Suprapubic skin (tissue), 4 donors: ENCODE measurements at regions not wholly inside any gene's neighbourhood (a gene's known extent, or its start where the extent isn't known, plus 50 kb on each side); places are given as distances from the start of the nearest gene placed in this dataset.

Experiments used
- EP300 ChIP-seq: sonication (generic); formaldehyde crosslinking; IDR thresholded peaks from one replicate; pipeline ENCODE4 v1.6.1; 2017; ENCODE audit warnings: antibody characterized with exemption
- POLR2A ChIP-seq, 2 donors: fragments of 450-650 bp; IDR thresholded peaks; one replicate each; pipeline ENCODE4 v1.6.1; 2017; ENCODE audit warnings: antibody characterized with exemption in 2 of 2, mild to moderate bottlenecking in 2 of 2, moderate library complexity in 2 of 2
- POLR2AphosphoS5 ChIP-seq, 3 donors: sonication (generic); formaldehyde crosslinking; IDR thresholded peaks; one replicate each; pipeline ENCODE4 v1.6.1; 2017; ENCODE audit warnings: antibody characterized with exemption in 3 of 3
- TF ChIP-seq, protein P1 (sequence below), 2 donors: fragments of 200-600 bp in 1 of 2; fragments of 450-650 bp in 1 of 2; sonication (generic) in 1 of 2; IDR thresholded peaks; one replicate each; pipeline ENCODE4 v1.5.1; 2016 to 2019; ENCODE audit warnings: antibody characterized with exemption in 2 of 2, mild to moderate bottlenecking in 1 of 2, moderate library complexity in 1 of 2

DNA sequence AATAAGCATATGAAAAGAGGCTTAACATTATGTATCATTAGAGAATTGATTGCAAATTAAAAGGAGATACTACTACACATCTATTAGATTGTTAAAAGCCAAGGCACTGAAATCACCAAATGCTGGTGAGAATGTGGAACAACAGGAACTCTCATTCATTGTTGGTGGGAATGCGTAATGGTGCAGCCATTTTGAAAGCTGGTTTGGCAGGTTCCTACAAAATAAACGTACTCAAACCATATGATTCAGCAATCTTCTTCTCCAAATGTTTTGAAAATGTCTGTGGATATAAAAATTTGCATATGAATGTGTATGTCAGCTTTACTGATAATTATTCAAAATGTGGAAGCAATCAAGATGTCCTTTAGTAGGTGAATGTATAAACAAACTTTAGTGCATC, 176.4 kb upstream of the PLET1 start:
- TF ChIP-seq, protein P1, sequence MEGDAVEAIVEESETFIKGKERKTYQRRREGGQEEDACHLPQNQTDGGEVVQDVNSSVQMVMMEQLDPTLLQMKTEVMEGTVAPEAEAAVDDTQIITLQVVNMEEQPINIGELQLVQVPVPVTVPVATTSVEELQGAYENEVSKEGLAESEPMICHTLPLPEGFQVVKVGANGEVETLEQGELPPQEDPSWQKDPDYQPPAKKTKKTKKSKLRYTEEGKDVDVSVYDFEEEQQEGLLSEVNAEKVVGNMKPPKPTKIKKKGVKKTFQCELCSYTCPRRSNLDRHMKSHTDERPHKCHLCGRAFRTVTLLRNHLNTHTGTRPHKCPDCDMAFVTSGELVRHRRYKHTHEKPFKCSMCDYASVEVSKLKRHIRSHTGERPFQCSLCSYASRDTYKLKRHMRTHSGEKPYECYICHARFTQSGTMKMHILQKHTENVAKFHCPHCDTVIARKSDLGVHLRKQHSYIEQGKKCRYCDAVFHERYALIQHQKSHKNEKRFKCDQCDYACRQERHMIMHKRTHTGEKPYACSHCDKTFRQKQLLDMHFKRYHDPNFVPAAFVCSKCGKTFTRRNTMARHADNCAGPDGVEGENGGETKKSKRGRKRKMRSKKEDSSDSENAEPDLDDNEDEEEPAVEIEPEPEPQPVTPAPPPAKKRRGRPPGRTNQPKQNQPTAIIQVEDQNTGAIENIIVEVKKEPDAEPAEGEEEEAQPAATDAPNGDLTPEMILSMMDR (IDR thresholded peaks at IDR 0.05) = no peak
- no peak for TF ChIP-seq EP300
- TF ChIP-seq POLR2A (IDR thresholded peaks at IDR 0.05) = no peak
- TF ChIP-seq POLR2AphosphoS5 (IDR thresholded peaks at IDR 0.05) = no peak
